ENCODE measurements at regions not wholly inside any gene's neighbourhood (a gene's known extent, or its start where the extent isn't known, plus 50 kb on each side); places are given as distances from the start of the nearest gene placed in this dataset.

GRCh38 chr12:124365726-124366430 is 71.0 kb downstream of the RFLNA start:
- H4K20me1 ChIP-seq = peaks cover 87 to 100% (median 100%) of the 10 kb centered on the region in 11 experiments
- no peak overlapping the region for H3K4me2 ChIP-seq
- H3K4me1 ChIP-seq = peaks cover 6 to 45% (median 42%) of the 10 kb centered on the region in 10 experiments
- no peak overlapping the region for H3K9ac ChIP-seq
- TF ChIP-seq Cebpa-rat (IDR thresholded peaks at IDR 0.05) = no peak
- H3K36me3 ChIP-seq = peaks cover 36 to 100% (median 60%) of the 10 kb centered on the region in 11 experiments
- no peaks in the 10 kb centered on the region for H3K27me3 ChIP-seq
- H3K9me3 ChIP-seq (replicated peaks in 1 of 11) = no peaks in the 10 kb centered on the region
- H3K4me3 ChIP-seq = no peak overlapping the region
- no peak overlapping the region for H3K27ac ChIP-seq
